ENCODE measurements at regions not wholly inside any gene's neighbourhood (a gene's known extent, or its start where the extent isn't known, plus 50 kb on each side); places are given as distances from the start of the nearest gene placed in this dataset.

GRCh38 chr6:157741321-157741947 lies 81.6 kb upstream of the SNX9 start:
- H3K27me3 Mint-ChIP-seq (ENCODE audit: unreplicated experiment): peaks cover 8% of the 10 kb centered on the region
- H3K4me1 Mint-ChIP-seq (ENCODE audit: unreplicated experiment): peaks cover 2% of the 10 kb centered on the region
- no peak overlapping the region for H3K27ac Mint-ChIP-seq (ENCODE audit: unreplicated experiment)
- peaks cover 11% of the 10 kb centered on the region for H3K9me3 Mint-ChIP-seq (ENCODE audit: unreplicated experiment)
- H3K36me3 Mint-ChIP-seq (ENCODE audit: unreplicated experiment): peaks cover 4% of the 10 kb centered on the region
- TF ChIP-seq, protein P1, sequence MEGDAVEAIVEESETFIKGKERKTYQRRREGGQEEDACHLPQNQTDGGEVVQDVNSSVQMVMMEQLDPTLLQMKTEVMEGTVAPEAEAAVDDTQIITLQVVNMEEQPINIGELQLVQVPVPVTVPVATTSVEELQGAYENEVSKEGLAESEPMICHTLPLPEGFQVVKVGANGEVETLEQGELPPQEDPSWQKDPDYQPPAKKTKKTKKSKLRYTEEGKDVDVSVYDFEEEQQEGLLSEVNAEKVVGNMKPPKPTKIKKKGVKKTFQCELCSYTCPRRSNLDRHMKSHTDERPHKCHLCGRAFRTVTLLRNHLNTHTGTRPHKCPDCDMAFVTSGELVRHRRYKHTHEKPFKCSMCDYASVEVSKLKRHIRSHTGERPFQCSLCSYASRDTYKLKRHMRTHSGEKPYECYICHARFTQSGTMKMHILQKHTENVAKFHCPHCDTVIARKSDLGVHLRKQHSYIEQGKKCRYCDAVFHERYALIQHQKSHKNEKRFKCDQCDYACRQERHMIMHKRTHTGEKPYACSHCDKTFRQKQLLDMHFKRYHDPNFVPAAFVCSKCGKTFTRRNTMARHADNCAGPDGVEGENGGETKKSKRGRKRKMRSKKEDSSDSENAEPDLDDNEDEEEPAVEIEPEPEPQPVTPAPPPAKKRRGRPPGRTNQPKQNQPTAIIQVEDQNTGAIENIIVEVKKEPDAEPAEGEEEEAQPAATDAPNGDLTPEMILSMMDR (IDR thresholded peaks at IDR 0.05): no peak
- no peak overlapping the region for H3K4me3 Mint-ChIP-seq (ENCODE audit: unreplicated experiment)
- no peak for DNase-seq (ENCODE audit: extremely low spot score, unreplicated experiment)

DNA sequence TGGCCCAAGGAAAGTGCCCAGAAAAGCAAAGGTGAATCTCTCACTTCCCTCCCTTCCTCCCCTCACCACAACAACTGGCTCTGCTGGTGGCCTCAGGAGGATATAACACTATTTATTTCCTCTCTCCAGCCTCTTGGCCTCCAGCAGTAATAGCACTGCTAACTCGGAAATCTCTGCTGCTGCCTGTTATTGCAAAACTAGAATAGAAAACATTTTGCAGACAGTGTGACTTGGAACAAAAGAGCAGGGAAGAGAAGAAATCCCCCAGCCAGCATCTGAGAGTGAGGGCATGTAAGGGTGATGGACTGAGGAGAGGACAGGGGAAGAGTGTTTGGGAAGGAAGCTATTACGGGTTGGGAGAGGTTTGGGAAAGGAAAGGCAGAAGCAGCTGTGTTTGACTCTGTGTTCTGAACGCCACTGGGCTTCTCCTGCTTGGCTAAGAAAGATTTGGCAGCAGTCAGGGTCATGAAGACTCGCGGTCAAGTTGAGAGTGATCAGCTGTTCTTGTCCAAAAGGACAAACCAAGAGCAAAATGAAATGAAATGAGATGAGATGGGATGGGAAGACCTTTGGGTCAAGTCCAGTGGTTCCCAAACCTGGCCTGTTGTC lies 81.0 kb upstream of the SNX9 start:
- peaks cover 10% of the 10 kb centered on the region for H3K9me3 Mint-ChIP-seq (ENCODE audit: unreplicated experiment)
- no peak overlapping the region for H3K27ac Mint-ChIP-seq (ENCODE audit: unreplicated experiment)
- H3K36me3 Mint-ChIP-seq (ENCODE audit: unreplicated experiment): peaks cover 4% of the 10 kb centered on the region
- H3K4me1 Mint-ChIP-seq (ENCODE audit: unreplicated experiment): peaks cover 2% of the 10 kb centered on the region
- H3K4me3 Mint-ChIP-seq (ENCODE audit: unreplicated experiment): no peak overlapping the region
- DNase-seq (ENCODE audit: extremely low spot score, unreplicated experiment): no peak
- H3K27me3 Mint-ChIP-seq (ENCODE audit: unreplicated experiment): peaks cover 8% of the 10 kb centered on the region
- TF ChIP-seq, protein P1 (IDR thresholded peaks at IDR 0.05): no peak

GRCh38 chr6:157744102-157744601 lies 78.9 kb upstream of the SNX9 start:
- no peaks in the 10 kb centered on the region for H3K9me3 Mint-ChIP-seq (ENCODE audit: unreplicated experiment)
- no peaks in the 10 kb centered on the region for H3K36me3 Mint-ChIP-seq (ENCODE audit: unreplicated experiment)

DNA sequence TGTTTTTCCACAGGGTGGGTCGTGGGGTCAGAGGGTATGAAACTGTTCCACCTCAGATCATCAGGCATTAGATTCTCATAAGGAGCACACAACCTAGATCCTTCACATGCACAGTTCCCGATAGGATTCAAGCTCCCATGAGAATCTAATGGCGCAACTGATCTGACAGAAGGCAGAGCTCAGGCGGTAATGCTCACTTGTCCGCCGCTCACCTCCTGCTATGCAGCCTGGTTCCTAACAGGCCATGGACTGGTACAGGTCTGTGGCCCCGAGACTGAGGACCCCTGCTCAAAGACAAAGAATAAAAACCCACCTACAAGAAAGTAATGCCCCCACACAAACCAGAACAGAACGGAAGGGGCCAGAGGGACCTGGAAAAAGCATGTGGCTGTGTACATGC lies 76.1 kb upstream of the SNX9 start:
- no peak for DNase-seq (ENCODE audit: extremely low spot score, unreplicated experiment)
- H3K4me1 Mint-ChIP-seq (ENCODE audit: unreplicated experiment): peaks cover 2% of the 10 kb centered on the region
- no peak overlapping the region for H3K27ac Mint-ChIP-seq (ENCODE audit: unreplicated experiment)
- H3K9me3 Mint-ChIP-seq (ENCODE audit: unreplicated experiment): no peaks in the 10 kb centered on the region
- TF ChIP-seq, protein P1 (IDR thresholded peaks at IDR 0.05): no peak
- no peak overlapping the region for H3K4me3 Mint-ChIP-seq (ENCODE audit: unreplicated experiment)
- H3K27me3 Mint-ChIP-seq (ENCODE audit: unreplicated experiment): no peaks in the 10 kb centered on the region
- H3K36me3 Mint-ChIP-seq (ENCODE audit: unreplicated experiment): no peaks in the 10 kb centered on the region

More at GRCh38 chr6:157744102-157744601, 78.9 kb upstream of the SNX9 start:
- Mint-ChIP-seq H3K27me3 (ENCODE audit: unreplicated experiment) (no peaks in the 10 kb centered on the region), H3K4me1 (ENCODE audit: unreplicated experiment) (peaks cover 2% of the 10 kb centered on the region), H3K27ac (ENCODE audit: unreplicated experiment) (no peak overlapping the region), H3K4me3 (ENCODE audit: unreplicated experiment) (no peak overlapping the region)
- TF ChIP-seq, protein P1 (IDR thresholded peaks at IDR 0.05): no peak
- DNase-seq (ENCODE audit: extremely low spot score, unreplicated experiment): no peak

DNA sequence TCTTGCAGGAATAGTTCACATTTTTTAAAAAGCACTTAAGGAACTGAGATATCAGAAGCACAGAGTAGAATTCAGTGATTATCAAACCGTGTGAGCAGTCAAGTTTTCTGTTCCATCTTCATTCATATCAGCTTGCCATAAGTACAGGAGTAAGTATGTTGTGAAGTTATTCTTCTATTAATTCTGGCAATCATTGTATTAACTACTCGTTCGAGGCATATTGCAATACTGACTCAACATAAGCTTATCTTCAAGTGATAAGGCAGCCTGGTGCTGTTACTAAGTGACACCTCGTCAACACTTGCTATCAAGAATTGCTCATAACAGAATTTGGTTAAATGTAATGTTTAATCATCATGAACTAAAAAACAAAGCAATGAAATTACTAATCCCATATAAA lies 75.7 kb upstream of the SNX9 start:
- Mint-ChIP-seq H3K9me3 (ENCODE audit: unreplicated experiment) (no peaks in the 10 kb centered on the region), H3K4me3 (ENCODE audit: unreplicated experiment) (no peak overlapping the region), H3K4me1 (ENCODE audit: unreplicated experiment) (no peaks in the 10 kb centered on the region), H3K36me3 (ENCODE audit: unreplicated experiment) (no peaks in the 10 kb centered on the region), H3K27me3 (ENCODE audit: unreplicated experiment) (no peaks in the 10 kb centered on the region), H3K27ac (ENCODE audit: unreplicated experiment) (no peak overlapping the region)
- no peak for DNase-seq (ENCODE audit: extremely low spot score, unreplicated experiment)
- TF ChIP-seq, protein P1 (IDR thresholded peaks at IDR 0.05): no peak

Measured in osteocyte (in vitro differentiated cells).